ENCODE measurements at regions not wholly inside any gene's neighbourhood (a gene's known extent, or its start where the extent isn't known, plus 50 kb on each side); places are given as distances from the start of the nearest gene placed in this dataset.
"Not testable (repeated sequence)": the region's sequence is repeated elsewhere in the genome, so short reads cannot be mapped to it uniquely, and the experiment has no call there.

DNA sequence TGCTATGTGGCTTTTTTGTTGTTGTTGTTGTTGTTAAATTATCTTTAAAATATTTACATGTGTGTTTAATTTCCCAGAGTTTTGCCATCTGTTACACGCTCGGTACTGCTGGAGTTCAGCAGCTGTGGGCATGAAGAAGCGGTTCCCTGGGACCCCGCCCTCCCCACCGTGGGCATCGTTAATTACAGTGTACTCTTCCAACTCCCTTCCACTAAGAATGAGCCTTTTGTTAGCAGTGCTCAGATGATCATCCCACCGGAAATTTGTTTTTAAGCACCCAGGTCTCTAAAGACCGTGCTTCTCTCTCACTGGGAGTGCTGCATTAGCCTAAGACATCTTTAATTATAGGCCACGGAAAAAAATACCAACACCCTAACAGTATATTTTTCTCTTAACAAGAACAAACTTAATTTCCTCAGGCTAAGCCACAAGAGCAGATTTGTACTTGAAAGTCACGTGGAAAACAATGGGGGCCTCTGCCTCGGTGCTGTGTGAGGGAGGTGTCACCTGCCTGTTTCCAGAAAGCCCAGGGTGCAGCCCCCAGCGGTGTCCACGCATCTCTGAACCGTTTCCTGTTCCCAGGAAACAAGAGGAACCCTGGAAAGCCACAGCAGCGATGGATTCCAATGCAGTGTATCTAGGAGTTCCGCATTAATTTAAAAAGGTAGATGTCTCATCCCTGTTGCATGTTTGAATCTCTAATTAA lies 113.3 kb upstream of the FRMD1 start:
- DNase-seq: peak; percentile 11

DNA sequence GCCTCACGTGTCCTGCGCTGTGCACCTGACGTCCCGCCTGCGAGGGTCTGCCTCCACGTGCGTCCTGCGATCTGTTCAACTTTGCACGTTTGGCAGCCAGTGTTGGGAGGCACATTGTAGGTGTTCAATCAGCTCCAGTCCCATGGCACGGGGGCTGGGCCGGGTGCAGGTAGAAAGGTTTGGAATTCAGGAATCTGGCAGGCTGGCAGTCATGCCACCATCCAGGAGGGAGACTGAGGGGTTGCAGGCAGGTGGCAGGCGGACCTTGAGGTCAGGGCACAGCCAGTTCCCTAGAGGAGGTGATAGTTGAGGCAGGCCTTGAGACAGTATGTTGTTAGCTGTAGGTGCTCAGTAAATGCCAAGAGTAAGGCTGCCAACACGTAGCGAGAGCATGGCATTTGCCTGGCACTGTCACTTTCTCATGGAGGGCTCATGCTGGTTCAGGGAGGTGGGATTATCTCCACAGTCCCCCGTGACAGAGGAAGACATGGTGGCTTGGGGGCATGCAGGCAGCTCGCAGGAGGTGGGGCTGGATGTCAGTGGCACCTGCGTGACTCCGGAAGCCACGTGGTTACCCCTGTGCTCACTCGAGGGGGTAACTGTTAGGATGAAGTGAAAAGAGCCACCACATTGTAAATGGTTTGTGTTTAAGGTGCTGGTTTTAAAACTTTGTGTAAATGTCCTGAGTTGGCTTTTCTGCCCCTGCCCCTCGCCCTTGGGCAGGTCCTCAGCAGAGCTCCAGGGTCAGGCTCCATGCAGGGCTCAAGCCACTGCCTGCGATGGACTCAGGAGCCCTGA lies 111.8 kb upstream of the FRMD1 start:
- DNase-seq: no peak

DNA sequence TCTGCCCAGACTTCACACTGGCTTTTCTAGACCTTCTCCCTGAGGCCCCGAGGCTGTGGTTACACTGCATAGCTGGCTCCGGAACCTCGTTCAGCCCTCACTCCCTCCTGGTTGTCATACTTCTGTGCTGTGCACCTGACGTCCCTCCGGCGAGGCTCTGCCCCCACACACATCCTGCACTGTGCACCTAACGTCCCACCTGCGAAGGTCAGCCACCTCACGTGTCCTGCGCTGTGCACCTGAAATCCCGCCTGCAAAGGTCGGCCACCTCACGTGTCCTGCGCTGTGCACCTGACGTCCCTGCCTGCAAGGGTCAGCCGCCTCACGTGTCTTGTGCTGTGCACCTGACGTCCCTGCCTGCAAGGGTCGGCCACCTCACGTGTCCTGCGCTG lies 111.0 kb upstream of the FRMD1 start:
- DNase-seq: no peak

DNA sequence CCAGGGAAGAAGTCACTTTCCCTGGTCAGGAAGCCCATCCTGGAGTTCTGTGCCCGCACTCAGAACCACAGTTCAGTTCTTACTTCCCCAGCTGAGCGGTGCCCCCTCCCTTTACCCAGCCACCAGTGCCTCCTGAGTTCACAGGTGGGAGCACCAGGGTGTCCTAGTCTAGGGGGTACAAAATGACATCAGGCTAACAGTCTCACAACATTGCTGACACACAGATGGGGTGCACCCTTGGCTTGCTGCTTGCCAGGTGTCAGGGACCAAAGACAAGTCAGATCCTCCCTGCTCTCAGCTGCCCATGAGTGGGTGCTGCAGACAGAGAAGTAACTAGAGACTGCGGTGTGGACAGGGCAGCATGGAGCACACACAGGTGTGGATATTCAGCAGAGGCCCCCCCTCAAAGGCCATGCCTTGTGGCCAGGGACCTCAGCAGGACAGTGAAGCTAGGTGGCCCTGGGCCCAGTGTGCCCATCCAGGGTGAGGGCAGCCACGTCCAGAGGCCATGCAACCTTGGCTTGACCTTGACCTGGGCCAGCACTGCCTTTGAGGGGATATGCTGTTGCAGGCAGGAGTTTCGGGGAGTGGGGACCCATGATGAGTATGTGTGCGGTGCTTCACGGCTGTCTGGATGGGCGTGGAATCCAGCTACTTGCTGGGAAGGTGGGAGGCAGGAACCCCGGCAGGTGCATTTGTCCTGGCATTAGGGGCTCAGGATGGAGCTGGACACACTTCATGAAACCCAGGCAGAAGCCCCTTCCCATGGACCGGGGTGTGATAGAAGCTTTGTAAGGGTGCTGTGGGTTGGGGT lies 110.4 kb upstream of the FRMD1 start:
- DNase-seq: no peak

DNA sequence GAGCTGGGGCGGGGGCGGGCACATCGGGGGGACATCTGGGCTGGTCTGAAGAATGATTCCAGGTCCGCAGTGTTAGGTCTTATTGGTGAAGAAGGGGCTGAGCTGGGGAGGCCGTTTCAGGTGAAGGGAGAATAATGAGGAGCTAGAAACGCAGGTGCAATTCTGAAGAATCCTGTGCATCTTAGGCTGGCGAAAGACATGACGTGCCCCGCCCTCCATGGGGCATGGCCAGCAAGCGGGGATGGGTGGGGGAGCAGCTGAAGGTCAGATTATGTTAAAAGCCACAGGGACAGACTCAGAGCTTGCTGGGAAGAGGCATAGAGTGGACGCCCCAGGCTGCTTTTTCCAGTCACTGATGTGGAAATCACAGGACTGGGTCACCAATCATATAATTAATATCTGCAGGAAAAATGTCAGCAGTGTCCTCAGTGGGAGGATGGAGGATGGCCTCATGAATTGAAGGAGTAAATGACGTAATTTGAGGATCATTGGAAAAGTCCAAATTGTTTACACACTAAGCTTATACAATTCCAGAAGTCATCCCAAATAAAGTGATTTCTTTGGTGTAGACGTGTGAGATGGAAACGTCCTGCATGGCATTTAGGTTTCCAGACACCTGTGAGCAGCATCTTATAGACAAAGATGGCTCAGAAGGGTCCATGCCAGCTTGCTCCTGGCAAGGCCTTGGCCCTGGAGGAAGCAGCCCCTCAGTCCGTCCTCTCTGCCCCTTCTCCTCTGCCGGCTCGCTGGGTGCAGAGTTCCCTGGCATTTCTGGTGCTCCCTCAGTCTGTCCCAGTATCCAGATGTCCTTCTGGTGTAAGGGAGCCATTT lies 109.6 kb upstream of the FRMD1 start:
- DNase-seq: no peak

DNA sequence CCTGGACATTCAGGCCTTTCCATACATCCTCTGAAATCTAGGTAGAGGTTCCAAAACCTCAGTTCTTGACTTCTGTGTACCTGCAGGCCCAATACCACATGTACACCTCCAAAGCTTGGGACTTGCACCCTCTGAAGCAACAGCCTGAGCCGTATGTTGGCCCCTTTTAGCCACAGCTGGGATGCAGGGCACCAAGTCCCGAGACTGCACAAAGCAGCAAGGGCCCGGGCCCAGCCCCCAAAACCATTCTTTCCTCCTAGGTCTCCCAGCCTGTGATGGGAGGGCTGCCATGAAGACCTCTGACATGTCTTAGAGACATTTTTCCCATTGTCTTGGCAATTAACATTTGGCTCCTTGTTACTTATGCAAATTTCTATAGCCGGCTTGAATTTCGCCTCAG lies 107.4 kb upstream of the FRMD1 start:
- DNase-seq: no peak

DNA sequence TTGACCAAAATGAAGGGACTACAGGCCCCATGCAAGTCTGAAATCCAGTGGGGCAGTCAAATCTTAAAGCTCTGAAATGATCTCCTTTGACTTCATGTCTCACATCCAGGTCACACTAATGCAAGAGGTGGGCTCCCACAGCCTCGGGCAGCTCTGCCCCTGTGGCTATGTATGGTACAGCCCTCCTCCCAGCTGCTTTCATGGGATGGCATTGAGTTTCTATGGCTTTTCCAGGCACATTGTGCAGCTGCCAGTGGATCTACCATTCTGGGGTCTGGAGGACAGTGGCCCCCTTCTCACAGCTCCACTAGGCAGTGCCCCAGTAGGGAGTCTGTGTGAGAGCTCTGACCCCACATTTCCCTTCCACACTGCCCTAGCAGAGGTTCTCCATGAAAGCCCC lies 107.0 kb upstream of the FRMD1 start:
- not testable (repeated sequence) for DNase-seq

DNA sequence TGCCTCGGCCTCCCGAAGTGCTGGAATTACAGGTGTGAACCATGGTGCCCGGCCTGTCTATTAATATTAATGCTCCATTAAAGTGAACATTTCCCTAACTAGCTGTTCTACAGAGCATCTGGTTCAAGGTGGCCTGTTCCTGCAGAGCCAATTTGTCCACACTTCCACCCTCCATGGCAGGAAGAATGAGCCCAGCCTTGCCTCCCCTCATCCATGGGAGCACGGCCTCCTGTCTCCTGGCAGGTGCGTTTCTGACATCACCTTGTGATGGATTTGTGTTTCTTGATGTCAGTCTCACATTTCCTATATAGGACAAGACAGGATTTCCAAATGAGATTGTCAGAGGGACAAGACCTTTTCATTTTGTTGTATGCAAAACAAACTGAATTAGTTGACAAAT lies 105.7 kb upstream of the FRMD1 start:
- no peak for DNase-seq

DNA sequence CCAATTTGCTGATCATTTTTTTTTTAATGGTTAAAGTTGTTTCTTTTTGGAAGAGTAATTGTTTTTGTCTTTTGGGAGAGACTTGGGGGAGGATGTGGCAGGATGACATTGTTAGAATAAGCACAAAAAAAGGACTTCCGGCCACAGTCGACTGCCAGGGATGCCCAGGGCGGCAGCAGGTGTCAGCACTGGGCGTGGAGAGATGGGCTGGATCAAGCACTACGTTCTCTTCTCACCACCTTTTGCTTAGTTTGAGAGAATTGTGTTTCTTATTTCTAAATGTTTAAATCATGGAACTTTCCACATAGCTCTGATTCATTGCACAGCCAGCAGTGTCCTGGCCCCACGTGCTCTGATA lies 104.6 kb upstream of the FRMD1 start:
- no peak for DNase-seq

DNA sequence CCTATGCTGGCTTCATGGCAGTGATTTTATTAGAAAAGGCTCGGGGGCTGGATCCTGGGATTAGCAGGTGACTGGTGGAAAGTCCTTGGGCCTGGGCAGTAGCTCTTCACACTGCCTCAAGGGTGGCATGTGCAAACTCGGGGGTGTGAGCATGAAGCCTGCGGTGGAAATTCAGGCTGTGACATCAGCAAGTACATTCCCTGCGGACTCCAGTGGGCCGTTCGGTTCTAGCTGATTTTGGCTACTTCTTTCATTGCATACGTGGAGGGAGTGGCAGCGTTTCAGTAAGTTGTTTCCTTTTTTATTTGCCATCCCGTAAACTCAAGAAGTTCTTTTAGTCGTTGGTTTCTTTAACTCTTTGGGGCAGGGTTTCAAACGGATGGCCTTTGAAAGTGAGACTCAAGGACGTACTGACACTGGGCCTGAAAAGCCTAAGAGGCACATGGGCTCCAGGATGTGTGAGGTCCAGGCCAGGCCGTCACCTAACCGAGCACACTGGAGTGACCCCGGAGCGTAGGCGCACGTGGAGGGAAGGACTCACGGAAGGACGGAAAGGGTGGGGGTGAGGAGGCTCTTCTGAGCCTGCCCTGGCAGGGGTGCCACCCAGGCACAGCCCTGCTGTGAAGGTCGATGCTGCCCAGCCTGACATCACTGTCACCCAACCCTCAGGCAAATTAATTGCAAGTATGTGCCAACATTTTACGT lies 104.0 kb upstream of the FRMD1 start:
- no peak for DNase-seq

DNA sequence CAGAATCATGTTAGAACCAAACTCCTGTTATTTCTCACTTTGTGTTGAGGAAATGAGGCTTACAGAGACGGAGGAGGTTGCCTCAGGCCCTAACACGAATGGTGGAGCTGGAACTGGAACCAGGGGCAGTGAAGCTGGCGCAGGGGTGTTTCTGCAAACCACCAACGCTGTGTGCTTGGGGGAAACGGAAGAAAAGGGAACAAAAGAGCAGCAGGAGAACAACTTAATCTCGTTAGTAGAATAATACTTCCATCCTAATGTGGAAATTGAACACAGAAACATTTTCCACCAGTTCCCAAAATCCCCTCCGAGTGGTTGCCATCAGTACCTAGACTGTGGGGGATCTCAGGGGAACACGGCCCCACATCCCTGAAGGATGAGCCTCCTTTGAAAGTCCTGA lies 103.4 kb upstream of the FRMD1 start:
- DNase-seq: no peak

DNA sequence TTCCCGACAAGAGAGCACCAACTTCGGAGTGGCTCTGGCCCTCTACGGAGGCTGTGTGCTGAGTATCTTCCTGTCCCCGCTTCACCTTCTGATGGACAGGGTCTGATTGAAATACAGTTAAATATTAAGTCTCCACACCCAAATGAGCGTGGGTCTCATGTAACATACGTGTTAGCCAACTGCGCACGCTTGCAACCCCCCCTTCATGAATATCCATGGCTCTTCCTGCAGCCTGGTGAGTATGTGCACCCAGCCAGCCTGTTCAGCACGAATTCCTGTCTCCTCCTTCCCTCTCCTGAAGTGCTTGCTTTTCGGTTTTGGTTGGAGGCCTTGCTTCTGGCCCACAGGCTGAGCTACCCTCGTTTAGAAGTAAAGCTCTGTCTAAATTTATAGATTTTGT lies 102.9 kb upstream of the FRMD1 start:
- DNase-seq: no peak

DNA sequence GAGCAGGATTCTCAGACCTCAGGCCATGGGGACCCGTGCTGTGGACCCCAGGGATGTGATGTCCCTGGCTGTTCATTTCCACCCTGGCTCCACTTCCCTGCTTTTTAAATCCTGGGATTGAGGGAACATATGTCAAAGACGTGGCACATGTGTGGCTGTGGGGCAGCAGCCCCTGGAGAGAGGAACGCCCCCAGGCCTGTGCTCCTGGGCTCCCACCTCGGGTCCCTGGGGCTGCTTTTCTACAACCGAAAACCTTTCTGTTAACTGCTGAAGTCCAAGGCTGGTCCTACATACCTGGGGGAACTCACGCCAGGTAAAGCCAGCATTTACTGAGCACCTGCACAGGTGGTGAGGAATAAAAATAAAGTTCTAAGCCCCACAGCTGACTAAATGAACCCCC lies 102.3 kb upstream of the FRMD1 start:
- no peak for DNase-seq

DNA sequence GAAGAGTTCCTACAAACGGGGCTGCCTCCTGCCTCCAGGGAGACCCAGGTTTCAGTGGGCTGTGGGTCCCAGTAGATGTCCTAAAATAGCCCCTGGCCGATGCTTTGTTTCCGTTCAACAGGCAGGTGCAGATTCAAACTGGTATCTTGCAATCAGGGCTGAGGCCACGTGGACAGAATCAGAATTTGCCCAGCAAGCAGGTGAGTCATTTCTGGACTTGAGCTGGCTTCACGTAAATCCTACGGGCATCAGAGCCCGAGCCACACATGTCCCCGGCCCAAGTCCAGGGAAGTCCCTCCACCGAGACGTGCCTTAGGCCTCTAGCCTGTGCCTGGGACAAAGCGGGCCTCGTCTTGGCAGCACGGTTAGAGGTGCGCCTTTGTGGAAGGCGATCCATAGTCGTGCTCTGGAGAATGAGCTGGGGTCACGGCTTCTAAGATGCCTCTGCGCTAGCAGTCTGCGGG lies 101.6 kb upstream of the FRMD1 start:
- no peak for DNase-seq

DNA sequence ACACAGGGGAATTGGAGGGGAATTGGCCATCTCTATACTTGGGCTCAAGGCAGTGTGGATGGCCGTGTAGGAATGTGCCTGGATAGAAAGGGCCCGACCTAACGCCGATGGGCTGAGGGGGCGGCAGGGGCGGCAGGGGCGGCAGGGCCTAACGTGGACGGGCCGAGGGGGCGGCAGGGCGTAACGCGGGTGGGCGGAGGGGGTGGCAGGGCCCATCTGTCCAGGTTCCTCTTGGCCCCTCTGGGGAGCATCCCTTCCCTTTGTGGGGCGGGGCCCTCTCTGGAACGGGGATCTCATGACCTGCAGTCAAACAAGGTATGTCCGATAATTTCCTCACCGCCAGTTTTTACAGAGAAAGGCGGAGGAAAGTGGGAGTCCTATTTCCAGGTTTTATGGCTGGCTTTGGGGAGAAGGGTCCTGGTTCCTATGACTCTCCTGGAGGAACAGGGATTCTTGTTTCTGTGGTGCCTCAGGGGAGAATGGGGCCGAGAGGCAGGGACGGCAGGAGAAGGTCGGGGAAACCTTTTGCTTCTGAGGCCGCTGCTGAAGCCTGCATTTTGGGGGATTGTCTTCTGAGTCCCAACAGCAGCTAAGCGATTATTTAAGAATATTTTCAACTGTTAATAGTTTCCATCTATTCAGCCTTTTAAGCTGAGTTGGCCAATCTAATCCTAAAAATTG lies 100.8 kb upstream of the FRMD1 start:
- DNase-seq: no peak

DNA sequence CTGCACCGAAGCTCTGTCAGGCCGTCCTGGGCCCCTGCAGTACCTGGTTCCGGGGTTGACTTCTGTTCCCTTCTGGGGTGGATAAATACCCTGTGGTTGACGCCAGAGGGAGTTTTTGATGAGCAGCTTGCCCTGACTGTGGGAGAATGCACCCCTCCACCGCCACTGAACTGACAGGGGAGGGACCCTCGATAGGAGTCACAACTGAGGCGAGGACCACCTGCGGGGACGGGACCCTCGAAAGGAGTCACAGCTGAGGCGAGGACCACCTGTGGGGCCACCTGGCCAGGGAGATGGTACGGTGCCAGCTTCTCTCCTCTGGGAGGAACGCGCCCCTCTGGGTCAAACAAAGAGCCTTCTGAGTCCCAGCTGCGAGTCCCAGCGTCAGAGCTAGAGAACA lies 100.1 kb upstream of the FRMD1 start:
- DNase-seq: no peak

DNA sequence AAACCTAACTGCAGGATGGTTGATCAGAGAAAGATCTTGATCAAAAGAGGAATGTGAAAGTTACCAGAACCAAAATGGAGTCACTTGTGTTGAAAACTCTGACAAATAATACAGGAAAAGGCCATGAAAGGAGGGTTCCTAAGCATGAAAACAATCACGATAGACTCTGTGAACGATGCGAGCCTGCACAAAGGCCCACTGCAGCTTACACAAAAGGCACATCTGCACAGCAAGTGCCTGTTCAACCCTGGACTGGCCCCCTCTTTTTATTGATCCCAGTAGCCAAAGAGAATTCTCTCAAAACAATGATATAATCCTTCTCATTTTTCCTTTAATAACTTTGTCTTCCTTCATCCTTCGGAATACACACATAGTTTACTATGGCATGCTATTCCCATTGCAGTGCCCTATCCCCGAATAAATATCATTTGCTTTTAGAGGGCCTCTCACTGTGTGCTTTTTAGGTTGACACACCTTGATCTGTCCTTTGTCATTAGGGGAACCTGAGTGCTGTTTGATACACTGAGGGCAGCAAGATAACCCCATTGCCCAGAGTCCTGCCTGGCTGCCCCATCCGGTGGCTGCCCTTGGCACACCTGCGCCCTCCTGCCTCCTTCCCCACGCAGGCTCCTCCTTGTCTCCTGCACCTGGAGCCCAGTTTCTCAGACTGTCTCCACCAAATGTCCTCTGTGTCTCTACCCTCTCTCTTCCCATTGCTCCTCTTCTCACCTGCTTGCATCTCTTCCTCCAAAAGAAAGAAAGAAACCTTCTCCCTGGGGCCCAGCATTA lies 98.3 kb upstream of the FRMD1 start:
- no peak for DNase-seq

DNA sequence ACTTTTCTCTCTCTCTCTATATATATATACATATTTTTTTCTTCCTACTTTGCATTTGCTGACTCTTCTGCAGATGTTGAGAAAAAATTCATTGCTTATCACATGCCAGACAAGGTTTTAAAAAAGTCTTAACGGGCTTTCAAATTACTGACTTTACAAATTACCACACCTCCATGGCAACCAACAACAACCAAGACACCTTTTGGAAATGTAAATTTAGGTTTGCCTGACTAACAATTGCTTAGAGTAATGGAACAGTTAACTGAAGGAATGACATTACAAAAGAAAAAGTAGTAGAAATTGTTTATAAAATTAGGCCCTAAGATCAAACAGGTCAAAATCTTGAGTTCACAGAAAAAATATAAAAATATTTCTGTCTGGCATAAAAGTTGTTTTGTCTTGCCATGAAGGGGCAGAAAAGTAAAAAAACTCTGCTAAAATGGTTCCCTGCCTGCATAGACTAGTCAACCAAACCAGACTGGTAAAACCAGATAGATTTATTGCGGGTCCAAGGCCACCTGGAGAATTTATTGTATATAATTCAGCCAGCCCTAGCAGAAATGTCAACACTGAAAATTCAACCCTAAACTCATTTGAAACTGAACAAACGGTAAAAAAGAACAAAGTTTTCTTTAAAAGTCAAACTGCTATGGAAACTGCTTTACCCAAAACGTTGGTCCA lies 92.8 kb upstream of the FRMD1 start:
- DNase-seq: no peak

DNA sequence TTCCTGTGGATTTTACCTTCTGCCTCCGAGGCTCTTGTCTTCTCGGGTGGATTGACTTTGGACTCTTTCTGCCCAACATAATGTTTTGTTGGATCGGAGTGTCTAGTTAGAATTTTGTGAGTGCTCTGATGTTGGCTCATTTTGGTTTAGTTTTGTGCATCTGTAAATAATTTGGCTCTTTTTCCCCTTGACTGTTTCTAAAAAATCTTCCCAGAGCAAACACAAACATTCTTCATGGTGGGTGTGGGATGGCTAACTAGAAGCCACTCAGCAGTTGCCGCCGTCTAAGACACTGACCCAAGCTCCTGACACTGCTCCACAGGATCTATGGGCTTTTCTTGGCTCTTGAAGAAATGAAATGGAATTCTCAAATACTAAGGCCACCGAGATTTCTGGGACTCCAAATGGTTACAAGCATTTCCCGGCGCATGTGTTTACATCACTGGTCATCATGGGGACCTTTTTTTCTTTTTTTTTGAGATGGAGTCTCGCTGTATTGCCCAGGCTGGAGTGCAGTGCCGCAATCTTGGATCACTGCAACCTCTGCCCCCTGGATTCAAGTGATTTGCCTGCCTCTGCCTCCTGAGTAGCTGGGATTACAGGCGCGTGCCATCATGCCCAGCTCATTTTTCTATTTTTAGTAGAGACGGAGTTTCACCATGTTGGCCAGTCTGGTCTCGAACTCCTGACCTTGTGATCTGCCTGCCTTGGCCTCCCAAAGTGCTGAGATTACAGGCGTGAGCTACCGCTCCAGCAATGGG lies 92.0 kb upstream of the FRMD1 start:
- no peak for DNase-seq
